ENCODE measurements at regions not wholly inside any gene's neighbourhood (a gene's known extent, or its start where the extent isn't known, plus 50 kb on each side); places are given as distances from the start of the nearest gene placed in this dataset.

DNA sequence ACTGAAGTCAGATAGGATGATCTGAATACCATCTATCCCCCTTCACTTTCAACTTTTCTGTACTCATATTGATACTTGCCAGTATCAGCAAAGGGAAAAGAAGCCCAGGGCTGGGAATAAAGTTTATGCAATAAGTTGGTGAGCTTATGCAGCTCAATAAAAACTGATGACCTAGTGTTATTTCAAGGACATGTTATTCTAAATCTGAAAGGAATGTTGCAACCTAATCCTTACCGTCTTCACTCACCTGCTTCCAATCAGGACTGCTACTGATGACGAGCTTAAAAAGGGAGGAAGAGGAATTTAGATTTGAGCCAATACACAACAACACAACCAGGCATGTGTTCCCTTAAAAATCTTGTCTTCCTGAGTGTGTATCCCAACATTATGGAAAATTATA lies 419.9 kb downstream of the SPRY1 start:
- Histone ChIP-seq H3K9me3 (ENCODE audit: control insufficient read depth in 2 of 2, insufficient read depth in 1 of 2, low read depth in 1 of 2, low read length in 1 of 2) (no peaks in the 10 kb centered on the region), H3K4me3 (ENCODE audit: low read depth in 1 of 2, low read length in 2 of 2) (no peak overlapping the region), H3K36me3 (ENCODE audit: control insufficient read depth in 2 of 2, insufficient read depth in 2 of 2, low read length in 1 of 2) (no peaks in the 10 kb centered on the region), H3K27me3 (ENCODE audit: control insufficient read depth in 1 of 2, insufficient read depth in 2 of 2, low read length in 2 of 2) (no peaks in the 10 kb centered on the region), H3K4me1 (ENCODE audit: control insufficient read depth in 2 of 2, insufficient read depth in 2 of 2, low read length in 1 of 2) (no peaks in the 10 kb centered on the region), H3K27ac (ENCODE audit: low read depth in 2 of 2, low read length in 1 of 2) (no peak overlapping the region)
- 43 to 49% methylated on average over 2 of the region's 2 CpGs for WGBS, 2 donors

GRCh38 chr4:123817025-123817688 lies 420.6 kb downstream of the SPRY1 start:
- WGBS, 2 donors, result 84 to 86% methylated on average over 7 of the region's 7 CpGs
- Histone ChIP-seq H3K27me3 (ENCODE audit: control insufficient read depth in 1 of 2, insufficient read depth in 2 of 2, low read length in 2 of 2) (no peaks in the 10 kb centered on the region), H3K9me3 (ENCODE audit: control insufficient read depth in 2 of 2, insufficient read depth in 1 of 2, low read depth in 1 of 2, low read length in 1 of 2) (no peaks in the 10 kb centered on the region), H3K4me1 (ENCODE audit: control insufficient read depth in 2 of 2, insufficient read depth in 2 of 2, low read length in 1 of 2) (no peaks in the 10 kb centered on the region), H3K4me3 (ENCODE audit: low read depth in 1 of 2, low read length in 2 of 2) (no peak overlapping the region), H3K36me3 (ENCODE audit: control insufficient read depth in 2 of 2, insufficient read depth in 2 of 2, low read length in 1 of 2) (no peaks in the 10 kb centered on the region), H3K27ac (ENCODE audit: low read depth in 2 of 2, low read length in 1 of 2) (no peak overlapping the region)

DNA sequence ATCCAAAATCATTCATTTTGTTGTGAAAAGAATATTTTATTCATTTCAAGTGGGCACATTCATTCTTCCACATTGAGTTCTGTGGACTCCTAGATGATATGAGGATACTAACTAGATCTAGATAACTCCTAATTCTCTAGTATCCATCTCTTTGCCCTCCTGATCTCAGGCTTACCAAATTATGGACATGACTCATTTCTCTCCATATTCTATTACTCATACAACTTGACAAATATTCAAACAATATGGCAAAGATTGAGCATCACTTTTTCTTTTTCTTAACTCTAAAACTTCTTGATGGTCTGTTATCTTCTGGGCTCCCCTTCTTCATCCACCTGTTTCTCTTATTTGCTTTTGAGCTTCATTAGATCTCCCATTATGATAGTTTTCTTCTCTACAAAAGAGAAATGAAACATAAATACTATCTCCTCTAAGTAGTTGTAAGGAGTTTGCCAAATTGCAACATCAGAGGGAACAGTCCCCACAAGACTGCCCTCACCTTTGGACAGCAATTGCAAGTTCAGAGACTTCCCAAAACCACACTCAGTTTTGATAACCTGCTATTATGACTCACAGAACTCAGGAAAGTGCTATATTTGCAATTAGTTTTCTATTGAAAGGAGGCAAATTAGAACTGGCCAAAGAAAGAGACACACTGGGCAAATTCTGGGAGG lies 422.9 kb downstream of the SPRY1 start:
- Histone ChIP-seq H3K4me3 (ENCODE audit: low read depth in 1 of 2, low read length in 2 of 2) (no peak overlapping the region), H3K4me1 (ENCODE audit: control insufficient read depth in 2 of 2, insufficient read depth in 2 of 2, low read length in 1 of 2) (no peaks in the 10 kb centered on the region), H3K36me3 (ENCODE audit: control insufficient read depth in 2 of 2, insufficient read depth in 2 of 2, low read length in 1 of 2) (no peaks in the 10 kb centered on the region), H3K9me3 (ENCODE audit: control insufficient read depth in 2 of 2, insufficient read depth in 1 of 2, low read depth in 1 of 2, low read length in 1 of 2) (no peaks in the 10 kb centered on the region), H3K27ac (ENCODE audit: low read depth in 2 of 2, low read length in 1 of 2) (no peak overlapping the region), H3K27me3 (ENCODE audit: control insufficient read depth in 1 of 2, insufficient read depth in 2 of 2, low read length in 2 of 2) (no peaks in the 10 kb centered on the region)

- Histone ChIP-seq H3K27ac (ENCODE audit: low read depth in 2 of 2, low read length in 1 of 2) (no peak overlapping the region), H3K9me3 (ENCODE audit: control insufficient read depth in 2 of 2, insufficient read depth in 1 of 2, low read depth in 1 of 2, low read length in 1 of 2) (no peaks in the 10 kb centered on the region)
Measured at GRCh38 chr4:123821861-123822260, 425.3 kb downstream of the SPRY1 start.

DNA sequence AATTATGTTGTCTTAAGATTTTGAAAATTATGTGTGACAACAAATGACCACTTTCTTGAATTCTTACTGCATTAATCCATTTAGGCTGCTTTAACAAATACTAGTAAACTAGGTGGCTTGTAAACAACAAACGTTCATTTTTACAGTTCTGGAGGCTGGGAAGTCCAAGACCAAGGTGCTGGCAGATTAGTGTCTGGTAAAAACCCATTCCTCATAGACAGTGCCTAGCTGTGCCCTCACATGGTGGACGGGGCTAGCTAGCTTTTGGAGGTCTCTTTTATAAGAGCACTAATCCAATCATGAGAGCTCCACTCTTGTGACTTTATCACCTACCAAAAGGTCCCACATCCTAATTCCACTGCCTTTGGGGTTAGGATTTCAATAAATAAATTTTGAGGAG lies 425.8 kb downstream of the SPRY1 start:
- Histone ChIP-seq H3K27ac (ENCODE audit: low read depth in 2 of 2, low read length in 1 of 2) (no peak overlapping the region), H3K4me1 (ENCODE audit: control insufficient read depth in 2 of 2, insufficient read depth in 2 of 2, low read length in 1 of 2) (no peaks in the 10 kb centered on the region), H3K9me3 (ENCODE audit: control insufficient read depth in 2 of 2, insufficient read depth in 1 of 2, low read depth in 1 of 2, low read length in 1 of 2) (no peaks in the 10 kb centered on the region), H3K27me3 (ENCODE audit: control insufficient read depth in 1 of 2, insufficient read depth in 2 of 2, low read length in 2 of 2) (no peaks in the 10 kb centered on the region), H3K36me3 (ENCODE audit: control insufficient read depth in 2 of 2, insufficient read depth in 2 of 2, low read length in 1 of 2) (no peaks in the 10 kb centered on the region), H3K4me3 (ENCODE audit: low read depth in 1 of 2, low read length in 2 of 2) (no peak overlapping the region)
- 75 to 79% methylated on average over 2 of the region's 2 CpGs for WGBS, 2 donors

More at GRCh38 chr4:123821861-123822260, 425.3 kb downstream of the SPRY1 start:
- Histone ChIP-seq H3K36me3 (ENCODE audit: control insufficient read depth in 2 of 2, insufficient read depth in 2 of 2, low read length in 1 of 2) (no peaks in the 10 kb centered on the region), H3K4me1 (ENCODE audit: control insufficient read depth in 2 of 2, insufficient read depth in 2 of 2, low read length in 1 of 2) (no peaks in the 10 kb centered on the region), H3K27me3 (ENCODE audit: control insufficient read depth in 1 of 2, insufficient read depth in 2 of 2, low read length in 2 of 2) (no peaks in the 10 kb centered on the region), H3K4me3 (ENCODE audit: low read depth in 1 of 2, low read length in 2 of 2) (no peak overlapping the region)

- 85 to 93% methylated on average over 4 of the region's 4 CpGs for WGBS, 2 donors
Measured at GRCh38 chr4:123823244-123823643, 426.6 kb downstream of the SPRY1 start.

DNA sequence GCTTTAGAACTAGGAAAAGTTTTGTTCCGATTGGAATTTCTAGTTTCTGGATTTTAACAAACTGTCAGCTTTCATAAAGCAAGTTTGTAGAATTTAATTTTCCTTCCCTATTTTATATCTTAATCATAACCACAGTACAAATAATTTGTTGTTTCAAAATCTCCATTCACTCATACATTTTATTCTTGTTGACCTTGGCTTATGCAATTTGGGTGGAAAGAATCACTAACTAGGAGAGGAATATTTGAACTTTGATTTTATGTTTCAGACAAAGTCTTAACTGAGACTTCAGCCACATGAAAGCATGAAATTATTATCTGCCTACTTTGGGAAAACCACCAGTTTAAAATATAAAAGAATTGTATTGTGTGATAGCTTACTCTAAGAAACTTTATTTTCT lies 427.9 kb downstream of the SPRY1 start:
- H3K27ac ChIP-seq (ENCODE audit: low read depth in 2 of 2, low read length in 1 of 2), result no peak overlapping the region
- no peaks in the 10 kb centered on the region for H3K4me1 ChIP-seq (ENCODE audit: control insufficient read depth in 2 of 2, insufficient read depth in 2 of 2, low read length in 1 of 2)
- no peaks in the 10 kb centered on the region for H3K27me3 ChIP-seq (ENCODE audit: control insufficient read depth in 1 of 2, insufficient read depth in 2 of 2, low read length in 2 of 2)
- 89 to 93% methylated on average over 1 of the region's 1 CpG for WGBS, 2 donors
- no peak overlapping the region for H3K4me3 ChIP-seq (ENCODE audit: low read depth in 1 of 2, low read length in 2 of 2)
- no peaks in the 10 kb centered on the region for H3K9me3 ChIP-seq (ENCODE audit: control insufficient read depth in 2 of 2, insufficient read depth in 1 of 2, low read depth in 1 of 2, low read length in 1 of 2)
- no peaks in the 10 kb centered on the region for H3K36me3 ChIP-seq (ENCODE audit: control insufficient read depth in 2 of 2, insufficient read depth in 2 of 2, low read length in 1 of 2)

More at GRCh38 chr4:123823244-123823643, 426.6 kb downstream of the SPRY1 start:
- no peak overlapping the region for H3K4me3 ChIP-seq (ENCODE audit: low read depth in 1 of 2, low read length in 2 of 2)
- H3K4me1 ChIP-seq (ENCODE audit: control insufficient read depth in 2 of 2, insufficient read depth in 2 of 2, low read length in 1 of 2), result no peaks in the 10 kb centered on the region
- H3K27ac ChIP-seq (ENCODE audit: low read depth in 2 of 2, low read length in 1 of 2), result no peak overlapping the region
- no peaks in the 10 kb centered on the region for H3K36me3 ChIP-seq (ENCODE audit: control insufficient read depth in 2 of 2, insufficient read depth in 2 of 2, low read length in 1 of 2)
- no peaks in the 10 kb centered on the region for H3K27me3 ChIP-seq (ENCODE audit: control insufficient read depth in 1 of 2, insufficient read depth in 2 of 2, low read length in 2 of 2)
- no peaks in the 10 kb centered on the region for H3K9me3 ChIP-seq (ENCODE audit: control insufficient read depth in 2 of 2, insufficient read depth in 1 of 2, low read depth in 1 of 2, low read length in 1 of 2)

- 80 to 86% methylated on average over 1 of the region's 1 CpG for WGBS, 2 donors
- Histone ChIP-seq H3K9me3 (ENCODE audit: control insufficient read depth in 2 of 2, insufficient read depth in 1 of 2, low read depth in 1 of 2, low read length in 1 of 2) (no peaks in the 10 kb centered on the region), H3K4me3 (ENCODE audit: low read depth in 1 of 2, low read length in 2 of 2) (no peak overlapping the region), H3K27ac (ENCODE audit: low read depth in 2 of 2, low read length in 1 of 2) (no peak overlapping the region), H3K36me3 (ENCODE audit: control insufficient read depth in 2 of 2, insufficient read depth in 2 of 2, low read length in 1 of 2) (no peaks in the 10 kb centered on the region), H3K4me1 (ENCODE audit: control insufficient read depth in 2 of 2, insufficient read depth in 2 of 2, low read length in 1 of 2) (no peaks in the 10 kb centered on the region), H3K27me3 (ENCODE audit: control insufficient read depth in 1 of 2, insufficient read depth in 2 of 2, low read length in 2 of 2) (no peaks in the 10 kb centered on the region)
Measured at GRCh38 chr4:123825596-123826291, 429.1 kb downstream of the SPRY1 start.

GRCh38 chr4:123826896-123827295 lies 430.3 kb downstream of the SPRY1 start:
- 91 to 95% methylated on average over 2 of the region's 2 CpGs for WGBS, 2 donors

More at GRCh38 chr4:123826896-123827295, 430.3 kb downstream of the SPRY1 start:
- Histone ChIP-seq H3K9me3 (ENCODE audit: control insufficient read depth in 2 of 2, insufficient read depth in 1 of 2, low read depth in 1 of 2, low read length in 1 of 2) (no peaks in the 10 kb centered on the region), H3K36me3 (ENCODE audit: control insufficient read depth in 2 of 2, insufficient read depth in 2 of 2, low read length in 1 of 2) (no peaks in the 10 kb centered on the region), H3K27ac (ENCODE audit: low read depth in 2 of 2, low read length in 1 of 2) (no peak overlapping the region), H3K27me3 (ENCODE audit: control insufficient read depth in 1 of 2, insufficient read depth in 2 of 2, low read length in 2 of 2) (no peaks in the 10 kb centered on the region), H3K4me1 (ENCODE audit: control insufficient read depth in 2 of 2, insufficient read depth in 2 of 2, low read length in 1 of 2) (no peaks in the 10 kb centered on the region), H3K4me3 (ENCODE audit: low read depth in 1 of 2, low read length in 2 of 2) (no peak overlapping the region)
